OCI-LY1 (cell line): ENCODE measurements at regions not wholly inside any gene's neighbourhood (a gene's known extent, or its start where the extent isn't known, plus 50 kb on each side); places are given as distances from the start of the nearest gene placed in this dataset.
"Not testable (repeated sequence)": the region's sequence is repeated elsewhere in the genome, so short reads cannot be mapped to it uniquely, and the experiment has no call there.

ENCODE experiments used
- H2AFZ ChIP-seq: fragments of 200-600 bp; sonication (generic), shearing (Covaris generic); 2 replicates; pipeline ENCODE4 v1.6.0; 2014; ENCODE audit warnings: antibody characterized with exemption, mild to moderate bottlenecking, low read length
- H3F3A ChIP-seq: fragments of 200-600 bp; sonication (generic), shearing (Covaris generic); 2 replicates; pipeline ENCODE4 v1.6.0; 2014; ENCODE audit warnings: mild to moderate bottlenecking, antibody characterized with exemption, low read length, moderate library complexity; ENCODE audit not compliant: insufficient read depth
- H3K27ac ChIP-seq: fragments of 200-600 bp; sonication (generic); 2 replicates; pipeline ENCODE4 v1.5.1; 2014; ENCODE audit warnings: low read length, mixed run types, mild to moderate bottlenecking, low read depth; ENCODE audit not compliant: poor library complexity, severe bottlenecking
- H3K27me3 ChIP-seq: fragments of 200-600 bp; sonication (generic); 2 replicates; pipeline ENCODE4 v1.6.0; 2014; ENCODE audit warnings: antibody characterized with exemption, mild to moderate bottlenecking, low read length, moderate library complexity; ENCODE audit not compliant: insufficient read depth
- H3K36me3 ChIP-seq: fragments of 200-600 bp; sonication (generic); 2 replicates; pipeline ENCODE4 v1.6.1; 2014; ENCODE audit warnings: mild to moderate bottlenecking, antibody characterized with exemption, low read length, moderate library complexity, mixed read lengths; ENCODE audit not compliant: insufficient read depth
- H3K4me1 ChIP-seq: fragments of 200-600 bp; sonication (generic); 2 replicates; pipeline ENCODE4 v1.5.1; 2014; ENCODE audit warnings: mild to moderate bottlenecking, low read length, moderate library complexity; ENCODE audit not compliant: insufficient read depth, severe bottlenecking
- H3K4me2 ChIP-seq: fragments of 200-600 bp; sonication (generic), shearing (Covaris generic); 2 replicates; pipeline ENCODE4 v1.6.1; 2014; ENCODE audit warnings: low read length
- H3K4me3 ChIP-seq: fragments of 200-600 bp; sonication (generic); 2 replicates; pipeline ENCODE4 v1.5.1; 2014; ENCODE audit warnings: low read length, low read depth, mild to moderate bottlenecking, mixed read lengths; ENCODE audit not compliant: poor library complexity, severe bottlenecking
- H3K79me2 ChIP-seq: fragments of 200-600 bp; shearing (Covaris generic); 2 replicates; pipeline ENCODE4 v1.6.1; 2016; ENCODE audit warnings: mixed run types, low read length, mixed read lengths; ENCODE audit not compliant: insufficient read depth
- H3K9ac ChIP-seq: fragments of 200-600 bp; sonication (generic), shearing (Covaris generic); 2 replicates; pipeline ENCODE4 v1.6.1; 2014; ENCODE audit warnings: mild to moderate bottlenecking, low read length, mixed read lengths
- H3K9me2 ChIP-seq: fragments of 200-600 bp; sonication (generic), shearing (Covaris generic); 2 replicates; pipeline ENCODE4 v1.6.1; 2014; ENCODE audit warnings: low read depth, mild to moderate bottlenecking, low read length, mixed read lengths
- H3K9me3 ChIP-seq: fragments of 200-600 bp; shearing (Covaris generic); 2 replicates; pipeline ENCODE4 v1.6.1; 2014; ENCODE audit warnings: low read length, mixed read lengths
- H4K20me1 ChIP-seq: fragments of 200-600 bp; sonication (generic), shearing (Covaris generic); 2 replicates; pipeline ENCODE4 v1.6.0; 2016; ENCODE audit warnings: mild to moderate bottlenecking, low read length; ENCODE audit not compliant: insufficient read depth
- EZH2 ChIP-seq: fragments of 200-600 bp; sonication (generic), shearing (Covaris generic); IDR thresholded peaks from 2 replicates; pipeline ENCODE4 v1.8.0; 2017; ENCODE audit warnings: borderline replicate concordance, mixed run types, mild to moderate bottlenecking, antibody characterized with exemption, low read length, moderate library complexity, mixed read lengths
- TF ChIP-seq, protein P1 (sequence below): fragments of 200-600 bp; sonication (generic), shearing (Covaris generic); IDR thresholded peaks from 2 replicates; pipeline ENCODE4 v1.5.1; 2017; ENCODE audit warnings: mild to moderate bottlenecking, antibody characterized with exemption, low read length, moderate library complexity, mixed read lengths

DNA sequence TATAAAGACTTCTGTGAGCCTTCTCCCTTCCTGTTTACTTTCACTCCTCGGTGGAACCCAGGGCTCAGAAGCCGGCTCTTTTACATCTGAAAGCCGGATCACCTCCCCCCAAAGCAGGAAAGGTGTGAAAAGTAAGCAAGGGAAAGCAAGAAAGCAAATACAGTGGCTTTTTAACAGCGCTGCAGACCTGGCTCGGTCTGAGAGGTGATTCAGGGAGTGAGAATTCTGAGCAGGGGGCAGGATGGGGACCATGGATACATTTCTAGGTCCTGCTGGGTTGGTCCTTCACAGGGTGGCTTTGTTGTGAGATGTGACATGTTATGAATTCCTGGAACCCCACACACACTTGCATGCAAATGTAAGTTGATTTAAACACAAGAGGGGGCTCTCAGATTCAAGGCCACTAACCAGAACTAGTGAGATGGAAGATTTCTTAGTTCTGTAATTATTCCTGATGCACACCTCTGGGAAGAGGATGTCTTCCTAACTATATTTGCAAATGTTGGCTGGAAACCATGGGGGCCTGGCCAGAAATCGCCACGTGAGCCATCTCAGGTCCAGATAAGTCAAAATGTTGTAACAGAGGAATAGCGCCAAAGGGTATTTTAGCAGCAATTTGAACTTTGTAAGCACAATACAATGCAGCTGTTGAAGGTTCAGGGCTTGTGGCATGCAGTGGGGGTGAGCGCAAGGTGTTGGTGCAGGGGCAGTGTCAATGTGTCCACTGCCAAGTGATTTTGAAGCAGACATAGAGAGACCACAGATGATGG, 670.1 kb upstream of the LCORL start:
- Histone ChIP-seq H3K4me2 (no peak overlapping the region), H3K27ac (no peak overlapping the region), H3F3A (no peaks in the 10 kb centered on the region), H3K79me2 (no peaks in the 10 kb centered on the region), H2AFZ (no peak overlapping the region), H3K4me1 (no peaks in the 10 kb centered on the region), H4K20me1 (no peaks in the 10 kb centered on the region), H3K36me3 (no peaks in the 10 kb centered on the region), H3K4me3 (no peak overlapping the region), H3K27me3 (no peaks in the 10 kb centered on the region), H3K9ac (no peak overlapping the region), H3K9me2 (no peaks in the 10 kb centered on the region), H3K9me3 (no peaks in the 10 kb centered on the region)
- no peak for TF ChIP-seq EZH2
- TF ChIP-seq, protein P1, sequence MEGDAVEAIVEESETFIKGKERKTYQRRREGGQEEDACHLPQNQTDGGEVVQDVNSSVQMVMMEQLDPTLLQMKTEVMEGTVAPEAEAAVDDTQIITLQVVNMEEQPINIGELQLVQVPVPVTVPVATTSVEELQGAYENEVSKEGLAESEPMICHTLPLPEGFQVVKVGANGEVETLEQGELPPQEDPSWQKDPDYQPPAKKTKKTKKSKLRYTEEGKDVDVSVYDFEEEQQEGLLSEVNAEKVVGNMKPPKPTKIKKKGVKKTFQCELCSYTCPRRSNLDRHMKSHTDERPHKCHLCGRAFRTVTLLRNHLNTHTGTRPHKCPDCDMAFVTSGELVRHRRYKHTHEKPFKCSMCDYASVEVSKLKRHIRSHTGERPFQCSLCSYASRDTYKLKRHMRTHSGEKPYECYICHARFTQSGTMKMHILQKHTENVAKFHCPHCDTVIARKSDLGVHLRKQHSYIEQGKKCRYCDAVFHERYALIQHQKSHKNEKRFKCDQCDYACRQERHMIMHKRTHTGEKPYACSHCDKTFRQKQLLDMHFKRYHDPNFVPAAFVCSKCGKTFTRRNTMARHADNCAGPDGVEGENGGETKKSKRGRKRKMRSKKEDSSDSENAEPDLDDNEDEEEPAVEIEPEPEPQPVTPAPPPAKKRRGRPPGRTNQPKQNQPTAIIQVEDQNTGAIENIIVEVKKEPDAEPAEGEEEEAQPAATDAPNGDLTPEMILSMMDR = no peak

DNA sequence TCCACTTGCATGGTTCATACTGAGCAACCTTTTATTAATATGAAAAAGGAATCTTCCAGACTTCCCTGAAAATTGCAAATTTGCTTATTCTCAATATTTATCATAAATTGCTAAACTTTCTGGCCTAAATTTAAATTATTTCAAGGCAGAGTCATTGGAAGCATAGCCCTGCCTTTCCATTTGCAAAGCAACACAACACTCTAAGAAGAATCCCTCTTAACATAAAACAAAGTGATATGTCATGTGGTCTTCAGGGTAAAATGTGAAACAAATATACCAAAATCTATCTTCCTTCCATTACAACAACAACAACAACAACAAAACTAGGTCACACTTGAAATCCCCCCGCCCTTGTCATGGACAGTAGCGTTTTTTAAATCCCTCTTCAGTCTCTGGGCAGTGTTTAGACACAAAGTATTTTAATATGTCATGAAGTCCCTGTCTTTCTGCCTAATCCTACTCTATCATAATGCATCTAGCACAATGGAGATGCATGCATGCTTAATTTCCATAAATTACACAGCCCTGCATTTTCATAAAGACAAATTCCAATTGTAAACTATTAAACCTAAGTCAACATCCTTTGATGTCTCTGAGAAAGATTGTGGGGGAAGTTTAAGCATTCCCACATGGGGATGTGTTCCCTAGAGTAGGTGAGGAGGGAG, 668.9 kb upstream of the LCORL start:
- H2AFZ ChIP-seq = no peak overlapping the region
- H3K4me2 ChIP-seq = no peak overlapping the region
- no peaks in the 10 kb centered on the region for H3F3A ChIP-seq
- no peaks in the 10 kb centered on the region for H3K27me3 ChIP-seq
- H3K27ac ChIP-seq = no peak overlapping the region
- no peaks in the 10 kb centered on the region for H4K20me1 ChIP-seq
- no peaks in the 10 kb centered on the region for H3K79me2 ChIP-seq
- no peaks in the 10 kb centered on the region for H3K9me2 ChIP-seq
- TF ChIP-seq, protein P1 = no peak
- no peak for TF ChIP-seq EZH2
- H3K36me3 ChIP-seq = no peaks in the 10 kb centered on the region
- H3K4me1 ChIP-seq = no peaks in the 10 kb centered on the region
- no peak overlapping the region for H3K4me3 ChIP-seq
- H3K9me3 ChIP-seq = no peaks in the 10 kb centered on the region
- H3K9ac ChIP-seq = no peak overlapping the region

DNA sequence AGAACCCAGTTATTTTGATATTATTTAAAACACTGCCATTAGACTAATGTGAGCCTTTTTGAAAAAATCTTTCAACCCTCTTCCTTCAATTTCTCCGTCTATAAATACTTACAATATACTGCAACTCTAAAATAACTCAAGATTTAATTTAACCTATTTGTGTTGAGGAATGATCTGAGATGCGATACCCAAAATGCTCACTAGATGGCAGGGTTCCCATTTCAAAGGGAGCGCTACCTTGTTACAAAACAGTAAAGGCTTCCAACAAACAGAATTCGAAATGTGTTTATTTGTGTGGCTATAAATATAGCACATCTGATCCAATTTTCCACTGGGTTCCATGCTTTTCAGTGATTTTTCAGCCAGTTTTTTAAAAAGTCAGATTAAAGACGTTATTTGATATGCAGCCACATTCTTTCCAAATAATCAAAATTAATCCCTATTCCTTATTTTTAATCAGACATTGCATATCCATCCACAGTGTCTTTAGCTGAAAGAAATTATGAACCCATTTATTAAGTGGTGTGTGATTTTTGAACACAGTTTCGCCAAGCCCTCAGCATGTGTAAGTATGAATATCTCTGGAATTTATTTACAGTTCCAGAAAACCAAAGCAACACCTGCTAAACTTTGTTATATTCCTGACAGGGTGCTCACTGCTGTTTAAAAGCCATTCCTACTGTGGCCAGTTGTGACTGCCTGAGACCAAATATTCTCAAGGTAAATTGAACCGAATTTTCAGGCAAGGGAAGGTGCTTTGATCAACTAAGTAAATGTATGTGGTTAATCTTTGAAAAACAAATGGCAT, 668.0 kb upstream of the LCORL start:
- Histone ChIP-seq H2AFZ (no peak overlapping the region), H3K9me2 (no peaks in the 10 kb centered on the region), H3F3A (no peaks in the 10 kb centered on the region), H3K36me3 (no peaks in the 10 kb centered on the region), H3K27ac (no peak overlapping the region), H4K20me1 (no peaks in the 10 kb centered on the region), H3K9ac (no peak overlapping the region), H3K4me1 (no peaks in the 10 kb centered on the region), H3K27me3 (no peaks in the 10 kb centered on the region), H3K9me3 (no peaks in the 10 kb centered on the region), H3K4me3 (no peak overlapping the region), H3K79me2 (no peaks in the 10 kb centered on the region), H3K4me2 (no peak overlapping the region)
- TF ChIP-seq, protein P1 = peak; percentile 55
- TF ChIP-seq EZH2 = no peak

DNA sequence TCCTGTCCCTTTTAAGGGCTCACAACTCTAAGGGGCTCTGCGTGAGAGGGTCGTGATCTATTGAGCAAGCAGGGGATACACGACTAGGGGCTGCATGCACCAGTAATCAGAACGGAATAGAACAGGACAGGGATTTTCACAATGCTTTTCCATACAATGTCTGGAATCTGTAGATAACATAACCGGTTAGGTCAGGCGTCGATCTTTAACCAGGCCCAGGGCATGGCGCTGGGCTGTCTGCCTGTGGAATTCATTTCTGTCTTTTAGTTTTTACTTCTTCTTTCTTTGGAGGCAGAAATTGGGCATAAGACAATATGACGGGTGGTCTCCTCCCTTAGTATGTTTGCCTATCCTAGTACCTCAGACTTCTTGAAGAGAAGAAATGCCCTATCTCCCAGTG, 666.8 kb upstream of the LCORL start:
- H3K79me2 ChIP-seq, H3K27ac ChIP-seq, H4K20me1 ChIP-seq, H3K4me3 ChIP-seq, H2AFZ ChIP-seq, H3F3A ChIP-seq, H3K27me3 ChIP-seq, H3K9me3 ChIP-seq, H3K9ac ChIP-seq, H3K4me1 ChIP-seq, H3K36me3 ChIP-seq, H3K4me2 ChIP-seq, H3K9me2 ChIP-seq: not testable (repeated sequence)
